ENCODE measurements at regions not wholly inside any gene's neighbourhood (a gene's known extent, or its start where the extent isn't known, plus 50 kb on each side); places are given as distances from the start of the nearest gene placed in this dataset.
A peak's percentile ranks its signal among the peaks of the same experiment; 100 is the strongest.

- Mint-ChIP-seq H3K4me3 (no peak overlapping the region), H3K27me3 (ENCODE audit: low read depth) (peaks cover 2% of the 10 kb centered on the region), H3K9me3 (peaks cover 5% of the 10 kb centered on the region), H3K36me3 (ENCODE audit: insufficient read depth) (no peaks in the 10 kb centered on the region), H3K4me1 (ENCODE audit: low read depth) (no peaks in the 10 kb centered on the region)
- DNase-seq: no peak
- no peak for ATAC-seq
Measured at GRCh38 chr2:216570357-216570756, 62.9 kb upstream of the IGFBP2 start.

- Mint-ChIP-seq H3K9me3 (peaks cover 5% of the 10 kb centered on the region), H3K4me3 (no peak overlapping the region), H3K4me1 (ENCODE audit: low read depth) (no peaks in the 10 kb centered on the region), H3K36me3 (ENCODE audit: insufficient read depth) (no peaks in the 10 kb centered on the region), H3K27me3 (ENCODE audit: low read depth) (peaks cover 2% of the 10 kb centered on the region)
- no peak for ATAC-seq
- DNase-seq: no peak
Measured at GRCh38 chr2:216571178-216571908, 61.9 kb upstream of the IGFBP2 start.

GRCh38 chr2:216571909-216572513 is 61.2 kb upstream of the IGFBP2 start:
- Mint-ChIP-seq H3K4me1 (ENCODE audit: low read depth) (no peaks in the 10 kb centered on the region), H3K36me3 (ENCODE audit: insufficient read depth) (no peaks in the 10 kb centered on the region), H3K4me3 (no peak overlapping the region), H3K27me3 (ENCODE audit: low read depth) (peaks cover 2% of the 10 kb centered on the region), H3K9me3 (peaks cover 5% of the 10 kb centered on the region)
- peak in 1 of 2 donors; percentile 35 for ATAC-seq
- no peak for DNase-seq

GRCh38 chr2:216572582-216573578 is 60.3 kb upstream of the IGFBP2 start:
- DNase-seq (no peak), ATAC-seq (no peak)
- H3K9me3 Mint-ChIP-seq: peaks cover 5% of the 10 kb centered on the region
- H3K4me3 Mint-ChIP-seq: no peak overlapping the region
- no peaks in the 10 kb centered on the region for H3K36me3 Mint-ChIP-seq (ENCODE audit: insufficient read depth)
- peaks cover 6% of the 10 kb centered on the region for H3K27me3 Mint-ChIP-seq (ENCODE audit: low read depth)
- H3K4me1 Mint-ChIP-seq (ENCODE audit: low read depth): no peaks in the 10 kb centered on the region

GRCh38 chr2:216574046-216574445 is 59.2 kb upstream of the IGFBP2 start:
- no peak for ATAC-seq
- H3K36me3 Mint-ChIP-seq (ENCODE audit: insufficient read depth): no peaks in the 10 kb centered on the region
- H3K9me3 Mint-ChIP-seq: peaks cover 5% of the 10 kb centered on the region
- no peak overlapping the region for H3K4me3 Mint-ChIP-seq
- H3K4me1 Mint-ChIP-seq (ENCODE audit: low read depth): no peaks in the 10 kb centered on the region
- no peak for DNase-seq
- peaks cover 9% of the 10 kb centered on the region for H3K27me3 Mint-ChIP-seq (ENCODE audit: low read depth)

- no peaks in the 10 kb centered on the region for H3K36me3 Mint-ChIP-seq (ENCODE audit: insufficient read depth)
- DNase-seq: no peak
- peaks cover 8% of the 10 kb centered on the region for H3K27me3 Mint-ChIP-seq (ENCODE audit: low read depth)
- H3K4me1 Mint-ChIP-seq (ENCODE audit: low read depth): no peaks in the 10 kb centered on the region
- H3K4me3 Mint-ChIP-seq: no peak overlapping the region
- no peak for ATAC-seq
- H3K9me3 Mint-ChIP-seq: peaks cover 5% of the 10 kb centered on the region
Measured at GRCh38 chr2:216574586-216574985, 58.6 kb upstream of the IGFBP2 start.

GRCh38 chr2:216575465-216575864 is 57.8 kb upstream of the IGFBP2 start:
- H3K4me1 Mint-ChIP-seq (ENCODE audit: low read depth): no peaks in the 10 kb centered on the region
- H3K9me3 Mint-ChIP-seq: peaks cover 5% of the 10 kb centered on the region
- no peak for ATAC-seq
- no peak for DNase-seq
- peaks cover 8% of the 10 kb centered on the region for H3K27me3 Mint-ChIP-seq (ENCODE audit: low read depth)
- no peaks in the 10 kb centered on the region for H3K36me3 Mint-ChIP-seq (ENCODE audit: insufficient read depth)
- no peak overlapping the region for H3K4me3 Mint-ChIP-seq

- DNase-seq (no peak), ATAC-seq (no peak)
- Mint-ChIP-seq H3K27me3 (ENCODE audit: low read depth) (peaks cover 8% of the 10 kb centered on the region), H3K36me3 (ENCODE audit: insufficient read depth) (no peaks in the 10 kb centered on the region), H3K4me3 (no peak overlapping the region), H3K4me1 (ENCODE audit: low read depth) (no peaks in the 10 kb centered on the region), H3K9me3 (no peaks in the 10 kb centered on the region)
Measured at GRCh38 chr2:216576616-216577015, 56.6 kb upstream of the IGFBP2 start.

GRCh38 chr2:216578325-216578724 is 54.9 kb upstream of the IGFBP2 start:
- Mint-ChIP-seq H3K27me3 (ENCODE audit: low read depth) (peaks cover 17% of the 10 kb centered on the region), H3K4me3 (no peak overlapping the region), H3K9me3 (no peaks in the 10 kb centered on the region), H3K4me1 (ENCODE audit: low read depth) (no peaks in the 10 kb centered on the region), H3K36me3 (ENCODE audit: insufficient read depth) (no peaks in the 10 kb centered on the region)
- DNase-seq: no peak
- ATAC-seq: no peak

GRCh38 chr2:216583147-216583546 is 50.1 kb upstream of the IGFBP2 start:
- DNase-seq (no peak), ATAC-seq (no peak)
- H3K4me1 Mint-ChIP-seq (ENCODE audit: low read depth): no peaks in the 10 kb centered on the region
- no peaks in the 10 kb centered on the region for H3K36me3 Mint-ChIP-seq (ENCODE audit: insufficient read depth)
- H3K9me3 Mint-ChIP-seq: no peaks in the 10 kb centered on the region
- H3K4me3 Mint-ChIP-seq: no peak overlapping the region
- peaks cover 18% of the 10 kb centered on the region for H3K27me3 Mint-ChIP-seq (ENCODE audit: low read depth)
